Peyer's patch (tissue), 4 donors: ENCODE measurements at regions not wholly inside any gene's neighbourhood (a gene's known extent, or its start where the extent isn't known, plus 50 kb on each side); places are given as distances from the start of the nearest gene placed in this dataset.

Experiments used
- DNase-seq, 3 donors: peaks; one replicate each; pipeline ENCODE4 v3.0.0-alpha.2; 2017 to 2019
- H3K27ac ChIP-seq, 4 donors: fragments of 200-600 bp; sonication (generic); one replicate each; pipeline ENCODE4 v1.5.1; 2016 to 2019
- H3K27me3 ChIP-seq, 2 donors: fragments of 200-600 bp; sonication (generic); one replicate each; pipeline ENCODE4 v1.5.1; 2019
- H3K36me3 ChIP-seq, 3 donors: fragments of 200-600 bp; sonication (generic); one replicate each; pipeline ENCODE4 v1.5.1; 2016 to 2019
- H3K4me1 ChIP-seq, 4 donors: fragments of 200-600 bp; sonication (generic); one replicate each; pipeline ENCODE4 v1.5.1; 2016 to 2019
- H3K4me3 ChIP-seq, 4 donors: fragments of 200-600 bp; sonication (generic); 1 replicate in 3 of 4; 2 replicates in 1 of 4; pipeline ENCODE4 v1.5.1; 2016 to 2019; ENCODE audit warnings: mild to moderate bottlenecking in 1 of 4
- H3K9me3 ChIP-seq, 4 donors: fragments of 200-600 bp; sonication (generic); one replicate each; pipeline ENCODE4 v1.5.1; 2016 to 2019; ENCODE audit warnings: mild to moderate bottlenecking in 1 of 4
- CTCF ChIP-seq, 6 experiments: fragments of 450-650 bp in 4 of 6; fragments of 200-600 bp in 2 of 6; sonication (generic) in 1 of 6; IDR thresholded peaks; one replicate each; pipeline ENCODE4 v1.5.1; 2017 to 2019; ENCODE audit warnings: antibody characterized with exemption in 6 of 6, mild to moderate bottlenecking in 3 of 6, moderate library complexity in 1 of 6
- POLR2A ChIP-seq, 2 donors: fragments of 450-650 bp; IDR thresholded peaks; one replicate each; pipeline ENCODE4 v1.5.1; 2017; ENCODE audit warnings: antibody characterized with exemption in 2 of 2, mild to moderate bottlenecking in 2 of 2, moderate library complexity in 2 of 2

DNA sequence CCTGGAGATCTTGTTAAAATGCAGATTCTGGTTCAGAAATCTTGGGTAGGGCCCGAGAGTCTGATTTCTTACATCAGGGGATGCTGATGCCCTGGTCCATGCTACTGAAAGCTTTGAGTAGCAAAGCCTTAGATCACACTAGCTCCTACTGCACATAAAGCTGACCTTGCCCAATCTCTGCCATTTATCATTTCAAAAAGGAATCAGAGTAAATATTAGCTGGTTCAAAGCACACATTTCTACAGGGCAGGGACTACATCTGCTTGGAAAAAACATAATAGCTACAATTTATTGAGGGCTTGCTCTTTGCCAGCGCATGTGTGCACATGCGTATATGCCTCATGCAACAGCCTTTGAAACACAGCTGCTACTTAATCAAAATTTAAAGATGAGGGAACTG is 440.4 kb upstream of the ARID1B start:
- no peak overlapping the region for H3K4me3 ChIP-seq
- no peak for DNase-seq
- no peak overlapping the region for H3K27ac ChIP-seq
- H3K9me3 ChIP-seq, result peaks cover 0 to 6% (median 2%) of the 10 kb centered on the region in 4 donors
- TF ChIP-seq POLR2A (IDR thresholded peaks at IDR 0.05) (no peak), CTCF (IDR thresholded peaks at IDR 0.05) (no peak)
- H3K36me3 ChIP-seq, result no peaks in the 10 kb centered on the region
- no peaks in the 10 kb centered on the region for H3K27me3 ChIP-seq
- no peaks in the 10 kb centered on the region for H3K4me1 ChIP-seq

DNA sequence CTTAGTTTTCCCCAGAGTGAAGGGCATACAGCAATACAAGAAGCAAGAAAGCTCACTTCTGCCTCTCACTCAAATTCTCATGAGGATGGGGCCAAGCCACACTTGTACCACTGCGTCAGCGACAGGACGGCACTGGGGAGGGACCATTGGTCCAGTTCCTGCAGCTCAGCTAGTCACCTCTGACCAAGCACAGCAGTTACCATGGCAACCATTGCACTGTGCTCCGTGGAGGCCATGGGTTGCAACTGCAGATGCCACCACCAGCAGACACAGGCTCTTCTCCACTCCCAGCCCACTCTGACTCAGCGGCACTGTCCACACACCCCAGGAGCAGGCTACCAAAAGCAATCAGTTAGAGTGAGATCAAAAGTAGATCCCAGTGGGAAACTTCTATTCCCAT is 441.1 kb upstream of the ARID1B start:
- peaks cover 0 to 6% (median 2%) of the 10 kb centered on the region in 4 donors for H3K9me3 ChIP-seq
- H3K27ac ChIP-seq, result no peak overlapping the region
- DNase-seq, result no peak
- H3K36me3 ChIP-seq, result no peaks in the 10 kb centered on the region
- no peak for TF ChIP-seq POLR2A (IDR thresholded peaks at IDR 0.05)
- no peak for TF ChIP-seq CTCF (IDR thresholded peaks at IDR 0.05)
- H3K4me1 ChIP-seq, result no peaks in the 10 kb centered on the region
- no peaks in the 10 kb centered on the region for H3K27me3 ChIP-seq
- H3K4me3 ChIP-seq, result no peak overlapping the region

DNA sequence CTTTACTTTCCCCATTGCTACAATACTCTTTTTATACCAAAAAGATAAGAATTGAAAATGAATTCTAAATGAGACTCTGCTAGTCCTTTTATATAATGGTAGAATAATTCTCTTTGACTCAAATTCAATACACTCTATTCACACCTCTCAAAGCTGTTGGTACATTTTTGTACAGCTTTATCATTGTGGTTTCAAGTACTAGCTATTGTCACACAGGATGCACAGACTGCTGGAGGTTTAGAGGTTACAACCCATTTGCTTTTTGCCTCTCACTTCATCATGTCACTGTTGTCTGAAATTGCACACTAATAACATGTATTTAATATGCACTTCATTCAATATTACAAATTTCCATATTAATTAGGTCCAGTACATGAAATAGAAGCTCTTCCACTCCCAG is 442.2 kb upstream of the ARID1B start:
- DNase-seq, result no peak
- peaks cover 0 to 6% (median 2%) of the 10 kb centered on the region in 4 donors for H3K9me3 ChIP-seq
- no peak overlapping the region for H3K4me3 ChIP-seq
- H3K36me3 ChIP-seq, result no peaks in the 10 kb centered on the region
- H3K27ac ChIP-seq, result no peak overlapping the region
- TF ChIP-seq CTCF (IDR thresholded peaks at IDR 0.05) (no peak), POLR2A (IDR thresholded peaks at IDR 0.05) (no peak)
- no peaks in the 10 kb centered on the region for H3K4me1 ChIP-seq
- H3K27me3 ChIP-seq, result no peaks in the 10 kb centered on the region

GRCh38 chr6:156319707-156320106 is 457.5 kb upstream of the ARID1B start:
- no peak overlapping the region for H3K4me3 ChIP-seq
- no peaks in the 10 kb centered on the region for H3K36me3 ChIP-seq
- TF ChIP-seq POLR2A (IDR thresholded peaks at IDR 0.05) (no peak), CTCF (IDR thresholded peaks at IDR 0.05) (no peak)
- no peak overlapping the region for H3K27ac ChIP-seq
- no peaks in the 10 kb centered on the region for H3K27me3 ChIP-seq
- DNase-seq, result no peak
- no peaks in the 10 kb centered on the region for H3K4me1 ChIP-seq
- no peaks in the 10 kb centered on the region for H3K9me3 ChIP-seq

- DNase-seq, result no peak
- TF ChIP-seq CTCF (IDR thresholded peaks at IDR 0.05) (no peak), POLR2A (IDR thresholded peaks at IDR 0.05) (no peak)
- no peaks in the 10 kb centered on the region for H3K4me1 ChIP-seq
Measured at GRCh38 chr6:156316583-156317125, 460.5 kb upstream of the ARID1B start.

DNA sequence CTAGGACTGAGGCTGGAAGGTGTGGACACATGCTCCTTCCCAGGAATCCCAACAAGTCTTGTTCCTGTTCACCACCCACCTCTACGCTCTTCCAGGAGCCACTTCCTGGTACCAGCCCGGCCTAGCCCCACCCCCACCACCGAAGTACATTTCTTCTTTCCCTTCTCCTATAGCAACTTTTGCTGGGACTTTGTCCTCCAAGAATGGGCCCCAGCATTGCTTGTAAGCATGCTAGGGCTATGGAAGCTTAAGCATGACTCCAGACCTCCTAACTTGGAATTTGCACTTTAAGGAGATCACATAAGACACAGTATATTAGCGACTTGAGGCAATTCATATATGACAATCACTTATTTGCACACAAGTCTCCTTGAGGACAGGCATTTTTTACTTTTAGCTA is 462.0 kb upstream of the ARID1B start:
- H3K27me3 ChIP-seq, result no peaks in the 10 kb centered on the region
- H3K9me3 ChIP-seq, result no peaks in the 10 kb centered on the region
- H3K36me3 ChIP-seq, result no peaks in the 10 kb centered on the region
- no peaks in the 10 kb centered on the region for H3K4me1 ChIP-seq
- no peak overlapping the region for H3K4me3 ChIP-seq
- TF ChIP-seq CTCF (IDR thresholded peaks at IDR 0.05) (no peak), POLR2A (IDR thresholded peaks at IDR 0.05) (no peak)
- no peak overlapping the region for H3K27ac ChIP-seq
- no peak for DNase-seq

More at GRCh38 chr6:156316583-156317125, 460.5 kb upstream of the ARID1B start:
- no peaks in the 10 kb centered on the region for H3K36me3 ChIP-seq
- no peaks in the 10 kb centered on the region for H3K27me3 ChIP-seq
- no peaks in the 10 kb centered on the region for H3K9me3 ChIP-seq
- no peak overlapping the region for H3K4me3 ChIP-seq
- no peak overlapping the region for H3K27ac ChIP-seq
